DND-41 (cell line): ENCODE measurements at regions not wholly inside any gene's neighbourhood (a gene's known extent, or its start where the extent isn't known, plus 50 kb on each side); places are given as distances from the start of the nearest gene placed in this dataset.

ENCODE experiments used
- CTCF ChIP-seq: IDR thresholded peaks from 2 replicates; pipeline ENCODE4 v1.5.1; 2012; ENCODE audit warnings: borderline replicate concordance, low read length, moderate library complexity, mild to moderate bottlenecking; ENCODE audit not compliant: poor library complexity, severe bottlenecking; ENCODE audit errors: extremely low read depth
- EZH2 ChIP-seq: IDR thresholded peaks from 3 replicates; pipeline ENCODE4 v1.6.1; 2012; ENCODE audit warnings: borderline replicate concordance, low read depth, mild to moderate bottlenecking, moderate library complexity, low read length, inconsistent platforms; ENCODE audit not compliant: severe bottlenecking

- TF ChIP-seq CTCF (no peak), EZH2 (no peak)
Measured at GRCh38 chr12:65725376-65725775, 98.9 kb upstream of the HMGA2 start.
